ENCODE measurements at regions not wholly inside any gene's neighbourhood (a gene's known extent, or its start where the extent isn't known, plus 50 kb on each side); places are given as distances from the start of the nearest gene placed in this dataset.
"Not testable (repeated sequence)": the region's sequence is repeated elsewhere in the genome, so short reads cannot be mapped to it uniquely, and the experiment has no call there.

GRCh38 chr12:24360461-24360860, 411.0 kb upstream of the SOX5 start:
- Histone ChIP-seq H3K4me3 (no peak overlapping the region), H3K36me3 (no peaks in the 10 kb centered on the region), H3K9me3 (replicated peaks) (no peaks in the 10 kb centered on the region), H3K4me1 (no peaks in the 10 kb centered on the region), H3K27me3 (no peaks in the 10 kb centered on the region), H3K27ac (no peak overlapping the region)
- DNase-seq = no peak

- H3K27me3 ChIP-seq = no peaks in the 10 kb centered on the region
- no peaks in the 10 kb centered on the region for H3K9me3 ChIP-seq (replicated peaks)
- H3K4me3 ChIP-seq = no peak overlapping the region
- no peaks in the 10 kb centered on the region for H3K4me1 ChIP-seq
- no peak for DNase-seq
- no peak overlapping the region for H3K27ac ChIP-seq
- H3K36me3 ChIP-seq = no peaks in the 10 kb centered on the region
These were observed 410.6 kb upstream of the SOX5 start for GRCh38 chr12:24360057-24360456.

- no peaks in the 10 kb centered on the region for H3K4me1 ChIP-seq
- no peaks in the 10 kb centered on the region for H3K36me3 ChIP-seq
- H3K4me3 ChIP-seq = no peak overlapping the region
- no peaks in the 10 kb centered on the region for H3K27me3 ChIP-seq
- no peaks in the 10 kb centered on the region for H3K9me3 ChIP-seq (replicated peaks)
- no peak overlapping the region for H3K27ac ChIP-seq
- DNase-seq = no peak
These were observed 409.9 kb upstream of the SOX5 start for GRCh38 chr12:24359418-24359817.

GRCh38 chr12:24356240-24356804, 406.9 kb upstream of the SOX5 start:
- no peak overlapping the region for H3K4me3 ChIP-seq
- H3K27ac ChIP-seq = no peak overlapping the region
- H3K9me3 ChIP-seq (replicated peaks) = no peaks in the 10 kb centered on the region
- no peaks in the 10 kb centered on the region for H3K36me3 ChIP-seq
- no peaks in the 10 kb centered on the region for H3K27me3 ChIP-seq
- no peaks in the 10 kb centered on the region for H3K4me1 ChIP-seq
- no peak for DNase-seq

- Histone ChIP-seq H3K27ac (no peak overlapping the region), H3K27me3 (no peaks in the 10 kb centered on the region), H3K4me1 (no peaks in the 10 kb centered on the region), H3K36me3 (no peaks in the 10 kb centered on the region), H3K9me3 (replicated peaks) (no peaks in the 10 kb centered on the region), H3K4me3 (no peak overlapping the region)
- DNase-seq = no peak
These were observed 402.9 kb upstream of the SOX5 start for GRCh38 chr12:24352363-24352762.

- Histone ChIP-seq H3K27me3 (no peaks in the 10 kb centered on the region), H3K36me3 (no peaks in the 10 kb centered on the region), H3K9me3 (replicated peaks) (no peaks in the 10 kb centered on the region), H3K4me3 (no peak overlapping the region), H3K4me1 (no peaks in the 10 kb centered on the region), H3K27ac (no peak overlapping the region)
- DNase-seq = no peak
These were observed 399.8 kb upstream of the SOX5 start for GRCh38 chr12:24349051-24349799.

- not testable (repeated sequence) for H3K9me3 ChIP-seq (replicated peaks); H3K4me3 ChIP-seq; H3K27me3 ChIP-seq; H3K4me1 ChIP-seq; DNase-seq; H3K27ac ChIP-seq; H3K36me3 ChIP-seq
These were observed 398.7 kb upstream of the SOX5 start for GRCh38 chr12:24348180-24348579.

- no peaks in the 10 kb centered on the region for H3K36me3 ChIP-seq
- no peaks in the 10 kb centered on the region for H3K27me3 ChIP-seq
- H3K9me3 ChIP-seq (replicated peaks) = no peaks in the 10 kb centered on the region
- no peak for DNase-seq
- no peak overlapping the region for H3K27ac ChIP-seq
- H3K4me1 ChIP-seq = no peaks in the 10 kb centered on the region
- no peak overlapping the region for H3K4me3 ChIP-seq
These were observed 378.8 kb upstream of the SOX5 start for GRCh38 chr12:24328261-24328660.

GRCh38 chr12:24325331-24325730, 375.9 kb upstream of the SOX5 start:
- Histone ChIP-seq H3K27ac (no peak overlapping the region), H3K4me1 (no peaks in the 10 kb centered on the region), H3K36me3 (no peaks in the 10 kb centered on the region), H3K4me3 (no peak overlapping the region), H3K27me3 (no peaks in the 10 kb centered on the region), H3K9me3 (replicated peaks) (no peaks in the 10 kb centered on the region)
- DNase-seq = no peak

- Histone ChIP-seq H3K4me3 (no peak overlapping the region), H3K27ac (no peak overlapping the region), H3K4me1 (no peaks in the 10 kb centered on the region), H3K36me3 (no peaks in the 10 kb centered on the region), H3K9me3 (replicated peaks) (no peaks in the 10 kb centered on the region), H3K27me3 (no peaks in the 10 kb centered on the region)
- no peak for DNase-seq
These were observed 358.4 kb upstream of the SOX5 start for GRCh38 chr12:24307716-24308335.

GRCh38 chr12:24307153-24307552, 357.7 kb upstream of the SOX5 start:
- Histone ChIP-seq H3K4me3 (no peak overlapping the region), H3K27me3 (no peaks in the 10 kb centered on the region), H3K36me3 (no peaks in the 10 kb centered on the region), H3K4me1 (no peaks in the 10 kb centered on the region), H3K27ac (no peak overlapping the region), H3K9me3 (replicated peaks) (no peaks in the 10 kb centered on the region)
- no peak for DNase-seq

- DNase-seq = no peak
- no peaks in the 10 kb centered on the region for H3K9me3 ChIP-seq (replicated peaks)
- no peak overlapping the region for H3K27ac ChIP-seq
- no peaks in the 10 kb centered on the region for H3K4me1 ChIP-seq
- no peaks in the 10 kb centered on the region for H3K27me3 ChIP-seq
- H3K36me3 ChIP-seq = no peaks in the 10 kb centered on the region
- no peak overlapping the region for H3K4me3 ChIP-seq
These were observed 356.5 kb upstream of the SOX5 start for GRCh38 chr12:24306001-24306400.

GRCh38 chr12:24304285-24304684, 354.8 kb upstream of the SOX5 start:
- Histone ChIP-seq H3K36me3 (no peaks in the 10 kb centered on the region), H3K4me3 (no peak overlapping the region), H3K9me3 (replicated peaks) (no peaks in the 10 kb centered on the region), H3K27me3 (no peaks in the 10 kb centered on the region), H3K4me1 (no peaks in the 10 kb centered on the region), H3K27ac (no peak overlapping the region)
- DNase-seq = no peak

- H3K36me3 ChIP-seq = no peaks in the 10 kb centered on the region
- no peaks in the 10 kb centered on the region for H3K27me3 ChIP-seq
- no peak overlapping the region for H3K4me3 ChIP-seq
- H3K4me1 ChIP-seq = no peaks in the 10 kb centered on the region
- H3K27ac ChIP-seq = no peak overlapping the region
- no peaks in the 10 kb centered on the region for H3K9me3 ChIP-seq (replicated peaks)
- DNase-seq = no peak
These were observed 353.2 kb upstream of the SOX5 start for GRCh38 chr12:24302708-24303107.

- H3K4me3 ChIP-seq = no peak overlapping the region
These were observed 348.0 kb upstream of the SOX5 start for GRCh38 chr12:24297516-24297915.

GRCh38 chr12:24293549-24293948, 344.1 kb upstream of the SOX5 start:
- H3K27ac ChIP-seq = no peak overlapping the region
- H3K36me3 ChIP-seq = no peaks in the 10 kb centered on the region
- no peak overlapping the region for H3K4me3 ChIP-seq
- no peaks in the 10 kb centered on the region for H3K4me1 ChIP-seq
- H3K27me3 ChIP-seq = no peaks in the 10 kb centered on the region
- no peaks in the 10 kb centered on the region for H3K9me3 ChIP-seq (replicated peaks)
- no peak for DNase-seq

More at GRCh38 chr12:24297516-24297915, 348.0 kb upstream of the SOX5 start:
- no peaks in the 10 kb centered on the region for H3K4me1 ChIP-seq
- no peaks in the 10 kb centered on the region for H3K36me3 ChIP-seq
- no peak overlapping the region for H3K27ac ChIP-seq
- DNase-seq = peak in 1 of 2 experiments; percentile 3
- no peaks in the 10 kb centered on the region for H3K27me3 ChIP-seq
- H3K9me3 ChIP-seq (replicated peaks) = no peaks in the 10 kb centered on the region
